GM13976 (cell line): ENCODE measurements at regions not wholly inside any gene's neighbourhood (a gene's known extent, or its start where the extent isn't known, plus 50 kb on each side); places are given as distances from the start of the nearest gene placed in this dataset.

ENCODE experiments used
- DNase-seq: peaks from one replicate; pipeline ENCODE4 v3.0.0; 2012; ENCODE audit warnings: low spot score
- CTCF ChIP-seq: IDR thresholded peaks from 2 replicates; pipeline ENCODE4 v1.5.1; 2012; ENCODE audit warnings: borderline replicate concordance, mild to moderate bottlenecking; ENCODE audit not compliant: insufficient read depth; ENCODE audit errors: extremely low read depth, missing control alignments, control extremely low read depth
- in situ Hi-C: fragments of 300-500 bp; cut with MboI; formaldehyde crosslinking; loops from one replicate; pipeline ENCODE4 v1.12.0; 2022; ENCODE audit warnings: low sequenced_read_pairs, mixed read lengths, inconsistent platforms; ENCODE audit not compliant: unreplicated experiment

DNA sequence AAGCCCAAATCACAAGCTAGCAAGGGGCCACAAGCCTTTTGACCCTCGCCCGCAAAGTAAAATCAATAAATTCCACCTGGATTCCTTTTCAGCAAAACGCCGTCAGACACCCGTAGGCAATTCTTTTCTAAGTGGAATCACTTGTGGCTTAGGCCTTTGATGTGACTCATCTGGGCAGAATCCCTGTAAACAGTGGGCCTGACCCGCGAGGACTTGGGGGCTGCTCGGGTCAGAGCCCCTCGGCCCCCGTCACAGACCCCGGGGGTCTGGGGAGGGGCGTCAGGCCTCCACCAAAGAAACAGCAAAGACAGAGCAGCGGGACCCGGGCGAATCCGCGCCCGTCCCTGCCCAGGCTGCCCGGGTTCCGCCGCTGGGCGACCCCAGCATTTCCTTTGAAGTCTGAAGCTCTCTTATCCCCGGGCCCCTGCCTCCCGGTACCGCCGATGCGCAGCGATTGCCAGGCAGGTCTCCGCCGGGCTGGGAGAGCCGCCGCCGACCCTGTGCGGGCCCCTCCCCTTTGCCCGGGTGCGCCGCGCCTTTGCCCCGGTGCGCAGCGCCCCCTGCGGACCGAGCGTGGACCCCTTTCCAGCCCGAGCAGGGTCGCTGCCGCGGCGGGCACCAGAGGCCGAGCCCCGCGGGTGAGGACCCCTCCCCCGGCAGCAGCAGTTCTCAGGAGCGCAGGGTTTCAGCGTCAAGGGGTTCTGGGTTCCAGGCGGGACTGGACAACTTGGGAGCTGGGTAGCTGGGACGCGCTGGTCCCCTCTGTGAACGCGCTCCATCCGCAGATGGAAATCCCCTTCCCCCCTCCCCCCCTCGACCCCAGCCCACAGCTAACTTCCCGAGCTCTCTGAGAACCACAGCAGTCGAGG, 178.3 kb downstream of the UACA start:
- peak; percentile 51 for DNase-seq
- TF ChIP-seq CTCF = no peak
- in situ Hi-C loops = no loop called here

DNA sequence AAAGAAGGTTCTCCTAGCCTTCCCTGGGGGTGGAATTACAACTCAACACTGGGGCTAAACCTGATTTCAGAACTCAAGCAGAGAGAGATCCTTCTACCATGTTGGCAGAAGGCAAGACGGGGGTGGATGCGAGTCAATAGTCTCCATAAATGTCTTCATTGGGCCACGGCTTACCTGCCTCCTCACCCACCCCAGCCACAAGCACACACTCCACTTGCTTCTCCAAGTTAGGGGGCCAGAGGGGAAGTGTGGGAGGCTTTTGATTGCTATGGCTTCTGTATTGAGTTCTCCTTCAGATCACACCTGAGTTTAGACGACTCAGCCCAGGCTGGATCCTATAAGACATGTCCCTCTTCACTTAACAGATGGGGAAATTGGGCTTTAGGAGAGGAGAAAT, 178.9 kb downstream of the UACA start:
- DNase-seq = no peak
- no peak for TF ChIP-seq CTCF
- in situ Hi-C loops = no loop called here

DNA sequence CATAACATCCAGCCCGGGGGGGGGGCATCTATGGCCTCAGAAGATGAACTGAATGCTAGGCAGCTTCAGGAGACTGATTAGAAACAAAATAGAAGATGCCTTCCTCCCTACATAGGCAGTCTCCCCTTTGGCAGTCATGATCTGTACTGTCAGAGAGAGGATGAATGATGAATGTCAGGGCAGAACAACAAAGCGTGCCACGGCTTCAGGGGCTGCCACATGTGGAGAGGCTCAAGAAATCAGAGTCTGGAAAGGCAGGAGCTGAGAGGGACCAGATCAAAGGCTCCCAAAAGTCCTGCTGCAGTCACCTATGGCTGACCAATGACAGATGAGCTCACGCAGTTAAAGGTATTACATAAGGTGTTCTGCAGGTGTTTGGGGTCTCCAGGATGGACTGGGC, 180.4 kb downstream of the UACA start:
- DNase-seq = no peak
- in situ Hi-C loops = no loop called here
- TF ChIP-seq CTCF = no peak

DNA sequence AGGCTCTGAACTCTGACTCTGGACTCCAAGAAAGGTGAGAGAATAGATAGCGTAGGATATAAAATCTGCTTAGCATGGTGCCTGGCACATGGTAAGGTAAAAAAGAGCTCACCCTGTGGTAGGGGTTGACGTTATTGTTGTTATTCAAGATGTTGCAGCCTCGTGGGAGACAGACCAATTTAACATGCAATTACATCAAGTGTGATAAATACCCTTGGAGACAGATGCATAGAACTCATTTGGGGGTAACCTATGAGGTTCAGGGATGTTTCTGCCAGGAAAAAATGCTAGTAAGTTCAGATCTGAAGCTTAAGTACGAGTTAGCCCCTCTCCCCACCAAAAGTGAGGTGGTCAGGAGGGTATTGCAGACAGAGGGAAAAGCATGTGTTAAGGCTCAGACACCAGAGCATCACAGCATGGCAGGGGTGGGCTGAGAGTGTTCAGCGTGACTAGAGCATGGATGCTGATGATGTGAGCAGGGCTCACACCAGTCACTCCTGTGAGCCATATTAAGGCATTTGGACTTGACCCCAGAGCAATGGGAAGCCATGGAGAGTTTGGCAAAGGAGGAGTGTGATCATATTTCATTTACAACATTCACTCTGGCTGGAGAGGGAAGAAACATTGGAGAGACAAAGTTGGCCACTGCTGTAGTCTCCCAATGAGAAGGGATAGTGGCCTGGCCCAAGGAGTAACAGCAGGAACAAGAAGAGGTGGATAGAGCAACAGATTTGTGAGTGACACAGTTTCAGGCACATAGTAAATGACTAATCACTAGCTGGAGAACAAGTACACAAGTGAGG, 181.0 kb downstream of the UACA start:
- no peak for DNase-seq

GRCh38 chr15:70580958-70581357, 182.4 kb downstream of the UACA start:
- no peak for TF ChIP-seq CTCF
- no peak for DNase-seq
- in situ Hi-C loops = no loop called here

More for the DNA sequence above, 181.0 kb downstream of the UACA start:
- no peak for TF ChIP-seq CTCF
- in situ Hi-C loops = no loop called here

GRCh38 chr15:70580286-70580685, 183.1 kb downstream of the UACA start:
- DNase-seq = no peak
- TF ChIP-seq CTCF = no peak
- in situ Hi-C loops = no loop called here
